ENCODE measurements at regions not wholly inside any gene's neighbourhood (a gene's known extent, or its start where the extent isn't known, plus 50 kb on each side); places are given as distances from the start of the nearest gene placed in this dataset.

GRCh38 chr9:106400950-106401349 lies 462.0 kb upstream of the ZNF462 start:
- ATAC-seq (no peak), DNase-seq (no peak)
- no peaks in the 10 kb centered on the region for H3K4me1 Mint-ChIP-seq
- ChIA-PET CTCF (no interaction called here), POLR2A (no interaction called here)
- peaks cover 3% of the 10 kb centered on the region for H3K9me3 Mint-ChIP-seq (ENCODE audit: low read depth)
- no peak overlapping the region for H3K27ac Mint-ChIP-seq
- intact Hi-C loops (cut with DNase I, micrococcal nuclease) = no loop called here
- H3K36me3 Mint-ChIP-seq (ENCODE audit: low read depth) = no peaks in the 10 kb centered on the region
- no peak overlapping the region for H3K4me3 Mint-ChIP-seq
- no peaks in the 10 kb centered on the region for H3K27me3 Mint-ChIP-seq

- ATAC-seq (no peak), DNase-seq (no peak)
- ChIA-PET CTCF (no interaction called here), POLR2A (no interaction called here)
- Mint-ChIP-seq H3K27ac (no peak overlapping the region), H3K27me3 (no peaks in the 10 kb centered on the region), H3K36me3 (ENCODE audit: low read depth) (no peaks in the 10 kb centered on the region), H3K9me3 (ENCODE audit: low read depth) (peaks cover 3% of the 10 kb centered on the region), H3K4me1 (no peaks in the 10 kb centered on the region), H3K4me3 (no peak overlapping the region)
- intact Hi-C loops (cut with DNase I, micrococcal nuclease) = no loop called here
These were observed 459.9 kb upstream of the ZNF462 start for GRCh38 chr9:106403081-106403480.

GRCh38 chr9:106404137-106404536 lies 458.8 kb upstream of the ZNF462 start:
- intact Hi-C loops (cut with DNase I, micrococcal nuclease) = no loop called here
- Mint-ChIP-seq H3K36me3 (ENCODE audit: low read depth) (no peaks in the 10 kb centered on the region), H3K9me3 (ENCODE audit: low read depth) (peaks cover 3% of the 10 kb centered on the region), H3K27me3 (no peaks in the 10 kb centered on the region), H3K4me1 (no peaks in the 10 kb centered on the region), H3K27ac (no peak overlapping the region), H3K4me3 (no peak overlapping the region)
- ChIA-PET POLR2A (no interaction called here), CTCF (no interaction called here)
- ATAC-seq (no peak), DNase-seq (no peak)

DNA sequence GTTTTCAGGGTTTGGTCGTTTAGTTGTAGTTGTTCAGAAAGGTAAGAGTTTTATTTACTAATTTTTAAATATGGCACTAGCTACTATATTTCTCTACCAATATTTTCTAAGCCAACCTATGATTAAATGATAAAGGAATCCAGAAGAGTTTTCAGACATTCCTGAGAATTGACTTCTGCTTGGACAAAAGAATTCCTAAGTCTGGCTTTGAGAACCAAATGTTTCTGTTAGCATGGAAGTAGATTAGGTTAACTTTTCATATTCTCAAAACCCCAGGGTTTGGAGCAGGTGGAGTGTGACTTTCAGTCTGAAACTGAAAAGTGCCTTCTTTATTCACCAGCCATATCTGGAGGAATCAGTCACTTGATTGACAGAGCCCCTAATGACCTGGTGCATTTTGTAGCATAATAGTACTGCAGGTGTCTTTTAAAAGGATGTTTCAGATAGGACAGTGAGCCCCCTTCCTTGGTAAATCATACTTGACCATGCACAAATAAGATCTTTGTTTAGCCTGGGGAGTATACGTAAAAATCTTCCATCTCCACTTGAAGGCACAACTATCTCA lies 457.0 kb upstream of the ZNF462 start:
- no peak overlapping the region for H3K4me3 Mint-ChIP-seq
- CTCF ChIA-PET = no interaction called here
- H3K9me3 Mint-ChIP-seq (ENCODE audit: low read depth) = peaks cover 3% of the 10 kb centered on the region
- H3K27ac Mint-ChIP-seq = no peak overlapping the region
- POLR2A ChIA-PET = no interaction called here
- DNase-seq (no peak), ATAC-seq (no peak)
- intact Hi-C loops (cut with DNase I, micrococcal nuclease) = no loop called here
- no peaks in the 10 kb centered on the region for H3K36me3 Mint-ChIP-seq (ENCODE audit: low read depth)
- H3K4me1 Mint-ChIP-seq = no peaks in the 10 kb centered on the region
- H3K27me3 Mint-ChIP-seq = no peaks in the 10 kb centered on the region

- Mint-ChIP-seq H3K4me1 (no peaks in the 10 kb centered on the region), H3K4me3 (no peak overlapping the region), H3K27ac (no peak overlapping the region), H3K27me3 (no peaks in the 10 kb centered on the region), H3K36me3 (ENCODE audit: low read depth) (no peaks in the 10 kb centered on the region), H3K9me3 (ENCODE audit: low read depth) (no peaks in the 10 kb centered on the region)
- intact Hi-C loops (cut with DNase I, micrococcal nuclease) = no loop called here
- ChIA-PET POLR2A (no interaction called here), CTCF (no interaction called here)
- ATAC-seq = no peak
- DNase-seq = no peak
These were observed 448.9 kb upstream of the ZNF462 start for GRCh38 chr9:106414042-106414441.

DNA sequence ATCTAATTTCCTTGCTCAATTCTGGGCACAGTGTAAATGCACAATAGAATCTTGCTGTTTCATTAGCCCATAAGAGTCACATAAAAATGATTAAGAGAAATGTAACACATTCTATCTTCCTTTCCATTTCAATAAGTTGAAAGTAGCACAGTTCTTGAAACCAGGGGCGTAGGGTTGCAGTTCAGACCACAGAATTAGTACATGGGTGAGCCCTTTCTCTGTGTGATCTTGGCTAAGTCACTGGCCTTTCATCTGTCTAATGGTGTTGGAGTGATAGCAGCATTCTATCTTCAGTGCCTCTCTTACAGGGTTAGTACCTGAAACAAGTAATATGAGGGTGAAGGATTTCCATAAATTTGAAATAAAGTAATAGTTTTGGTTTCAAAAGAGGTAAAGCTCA lies 445.3 kb upstream of the ZNF462 start:
- Mint-ChIP-seq H3K4me3 (no peak overlapping the region), H3K4me1 (peaks cover 13% of the 10 kb centered on the region), H3K27ac (no peak overlapping the region), H3K36me3 (ENCODE audit: low read depth) (no peaks in the 10 kb centered on the region), H3K27me3 (no peaks in the 10 kb centered on the region), H3K9me3 (ENCODE audit: low read depth) (no peaks in the 10 kb centered on the region)
- intact Hi-C loops (cut with DNase I, micrococcal nuclease) = no loop called here
- POLR2A ChIA-PET = no interaction called here
- ATAC-seq = no peak
- CTCF ChIA-PET = no interaction called here
- DNase-seq = no peak

- POLR2A ChIA-PET = no interaction called here
- Mint-ChIP-seq H3K36me3 (ENCODE audit: low read depth) (no peaks in the 10 kb centered on the region), H3K27me3 (peaks cover 2% of the 10 kb centered on the region), H3K27ac (no peak overlapping the region), H3K4me1 (peaks cover 13% of the 10 kb centered on the region), H3K4me3 (no peak overlapping the region), H3K9me3 (ENCODE audit: low read depth) (no peaks in the 10 kb centered on the region)
- CTCF ChIA-PET = no interaction called here
- intact Hi-C loops (cut with DNase I, micrococcal nuclease) = no loop called here
- DNase-seq = no peak
- ATAC-seq = no peak
These were observed 443.1 kb upstream of the ZNF462 start for GRCh38 chr9:106419829-106420228.

DNA sequence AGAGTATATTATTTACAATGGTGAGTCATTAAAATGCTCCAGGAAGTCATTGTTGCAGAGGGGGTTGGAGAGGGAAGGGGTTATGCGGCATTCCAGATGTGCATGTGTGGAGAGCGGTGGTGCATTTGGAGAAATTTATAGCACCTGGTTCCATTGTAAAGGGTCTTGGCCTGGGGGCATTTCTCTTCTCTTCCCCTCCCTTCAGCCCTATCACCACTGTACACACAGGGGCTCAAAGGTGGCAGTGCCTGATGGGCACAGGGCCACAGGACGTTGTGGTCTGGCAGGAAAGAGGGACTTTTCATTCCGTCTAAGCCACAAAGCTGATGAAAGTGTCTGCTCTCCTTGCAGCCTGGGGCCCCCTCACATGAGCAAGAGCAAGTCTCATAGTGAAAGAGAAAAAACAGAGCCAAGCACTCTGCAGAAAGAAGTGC lies 442.4 kb upstream of the ZNF462 start:
- CTCF ChIA-PET = no interaction called here
- intact Hi-C loops (cut with DNase I, micrococcal nuclease) = no loop called here
- POLR2A ChIA-PET = no interaction called here
- peak; percentile 39 for DNase-seq
- Mint-ChIP-seq H3K27me3 (peaks cover 2% of the 10 kb centered on the region), H3K36me3 (ENCODE audit: low read depth) (no peaks in the 10 kb centered on the region), H3K4me3 (no peak overlapping the region), H3K4me1 (peaks cover 13% of the 10 kb centered on the region), H3K27ac (no peak overlapping the region), H3K9me3 (ENCODE audit: low read depth) (no peaks in the 10 kb centered on the region)
- ATAC-seq = peak; percentile 66

- CTCF ChIA-PET = no interaction called here
- Mint-ChIP-seq H3K36me3 (ENCODE audit: low read depth) (no peaks in the 10 kb centered on the region), H3K9me3 (ENCODE audit: low read depth) (no peaks in the 10 kb centered on the region), H3K27ac (no peak overlapping the region), H3K4me3 (no peak overlapping the region), H3K4me1 (peaks cover 13% of the 10 kb centered on the region), H3K27me3 (peaks cover 2% of the 10 kb centered on the region)
- intact Hi-C loops (cut with DNase I, micrococcal nuclease) = no loop called here
- peak; percentile 60 for ATAC-seq
- POLR2A ChIA-PET = no interaction called here
- DNase-seq = peak; percentile 13
These were observed 441.2 kb upstream of the ZNF462 start for GRCh38 chr9:106421772-106422171.

DNA sequence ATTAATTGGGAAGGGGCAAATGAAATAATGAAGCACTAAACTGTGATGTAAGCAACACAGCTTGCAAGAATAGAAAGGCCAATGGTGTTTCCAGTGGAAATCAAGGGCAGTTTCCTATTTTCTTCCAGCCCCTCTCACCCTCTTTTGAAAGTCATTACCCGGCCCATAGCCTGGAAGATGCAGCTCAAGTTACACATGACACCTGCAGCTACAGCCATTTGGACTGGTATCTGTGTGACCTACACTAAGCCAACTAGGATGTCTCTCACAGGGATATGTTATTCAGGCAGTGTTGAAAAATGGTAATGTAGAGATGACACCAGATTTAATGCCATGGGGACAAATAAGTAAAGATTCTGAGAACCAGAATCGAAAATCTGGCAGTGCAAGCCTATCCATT lies 439.4 kb upstream of the ZNF462 start:
- POLR2A ChIA-PET = no interaction called here
- Mint-ChIP-seq H3K27ac (no peak overlapping the region), H3K9me3 (ENCODE audit: low read depth) (no peaks in the 10 kb centered on the region), H3K36me3 (ENCODE audit: low read depth) (no peaks in the 10 kb centered on the region), H3K27me3 (peaks cover 2% of the 10 kb centered on the region), H3K4me1 (peaks cover 13% of the 10 kb centered on the region), H3K4me3 (no peak overlapping the region)
- ATAC-seq (no peak), DNase-seq (no peak)
- CTCF ChIA-PET = no interaction called here
- intact Hi-C loops (cut with DNase I, micrococcal nuclease) = no loop called here

GRCh38 chr9:106432631-106433030 lies 430.3 kb upstream of the ZNF462 start:
- Mint-ChIP-seq H3K9me3 (ENCODE audit: low read depth) (no peaks in the 10 kb centered on the region), H3K27ac (no peak overlapping the region), H3K4me1 (no peaks in the 10 kb centered on the region), H3K4me3 (no peak overlapping the region), H3K36me3 (ENCODE audit: low read depth) (no peaks in the 10 kb centered on the region), H3K27me3 (no peaks in the 10 kb centered on the region)
- ATAC-seq = no peak
- intact Hi-C loops (cut with DNase I, micrococcal nuclease) = no loop called here
- POLR2A ChIA-PET = no interaction called here
- CTCF ChIA-PET = no interaction called here
- DNase-seq = no peak

GRCh38 chr9:106438928-106439327 lies 424.0 kb upstream of the ZNF462 start:
- POLR2A ChIA-PET = no interaction called here
- Mint-ChIP-seq H3K4me3 (no peak overlapping the region), H3K9me3 (ENCODE audit: low read depth) (peaks cover 9% of the 10 kb centered on the region), H3K27ac (no peak overlapping the region), H3K27me3 (no peaks in the 10 kb centered on the region), H3K36me3 (ENCODE audit: low read depth) (no peaks in the 10 kb centered on the region), H3K4me1 (no peaks in the 10 kb centered on the region)
- intact Hi-C loops (cut with DNase I, micrococcal nuclease) = no loop called here
- no peak for ATAC-seq
- no peak for DNase-seq
- CTCF ChIA-PET = no interaction called here

DNA sequence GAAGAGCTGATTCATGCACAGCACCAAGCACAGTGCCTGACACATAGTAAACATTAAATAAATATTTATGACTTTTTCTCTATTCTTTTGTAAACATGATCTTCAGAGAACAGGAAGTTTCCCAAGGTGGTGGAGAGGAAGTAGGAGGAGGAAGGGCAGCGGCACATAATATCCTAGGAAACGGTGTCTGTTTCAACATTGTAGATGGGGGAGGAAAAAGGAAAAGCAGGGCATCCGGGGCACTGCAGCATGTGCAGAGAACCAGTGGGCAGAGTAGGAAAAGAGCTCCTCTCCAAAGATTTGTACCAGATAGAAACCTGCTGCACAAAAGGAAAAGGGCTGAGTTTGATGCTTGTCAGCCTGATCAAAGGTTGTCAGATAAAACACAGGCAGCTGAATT lies 421.7 kb upstream of the ZNF462 start:
- ATAC-seq (no peak), DNase-seq (no peak)
- intact Hi-C loops (cut with DNase I, micrococcal nuclease) = no loop called here
- POLR2A ChIA-PET = no interaction called here
- Mint-ChIP-seq H3K27ac (no peak overlapping the region), H3K4me3 (no peak overlapping the region), H3K36me3 (ENCODE audit: low read depth) (no peaks in the 10 kb centered on the region), H3K4me1 (no peaks in the 10 kb centered on the region), H3K27me3 (no peaks in the 10 kb centered on the region), H3K9me3 (ENCODE audit: low read depth) (peaks cover 9% of the 10 kb centered on the region)
- CTCF ChIA-PET = interaction anchor here (0.6 kb wide), 1 partner anchor 892 kb away, joined by 3 read pairs; no protein-coding TSS in a partner anchor
